PC-9 (cell line): ENCODE measurements at regions not wholly inside any gene's neighbourhood (a gene's known extent, or its start where the extent isn't known, plus 50 kb on each side); places are given as distances from the start of the nearest gene placed in this dataset.

Experiments used
- CTCF ChIP-seq: fragments of 200-600 bp; sonication (generic); conservative IDR thresholded peaks from 2 replicates; pipeline ENCODE4 v1.6.1; 2017; ENCODE audit warnings: mixed run types, antibody characterized with exemption, mild to moderate bottlenecking, moderate library complexity
- EZH2 ChIP-seq: fragments of 200-600 bp; sonication (generic); IDR thresholded peaks from 2 replicates; pipeline ENCODE4 v1.8.0; 2017; ENCODE audit warnings: antibody characterized with exemption, low read depth

GRCh38 chr10:61192042-61192441 is 248.1 kb upstream of the RHOBTB1 start:
- TF ChIP-seq CTCF (no peak), EZH2 (no peak)
